Keratinocyte (primary cell): ENCODE measurements at regions not wholly inside any gene's neighbourhood (a gene's known extent, or its start where the extent isn't known, plus 50 kb on each side); places are given as distances from the start of the nearest gene placed in this dataset.

ENCODE experiments used
- CTCF ChIP-seq, 3 experiments: IDR thresholded peaks in 1 of 3; conservative IDR thresholded peaks in 1 of 3; optimal IDR thresholded peaks in 1 of 3; 2 replicates in 2 of 3; 3 replicates in 1 of 3; pipeline versions ENCODE3 to v1.5.1; 2011; ENCODE audit warnings: low read length in 3 of 3, mild to moderate bottlenecking in 3 of 3, moderate library complexity in 2 of 3, control low read depth in 1 of 3, inconsistent platforms in 1 of 3; ENCODE audit not compliant: insufficient read depth in 2 of 3; ENCODE audit errors: extremely low read depth in 1 of 3
- EZH2 ChIP-seq: IDR thresholded peaks from one replicate; pipeline ENCODE4 v1.6.1; 2012; ENCODE audit warnings: inconsistent platforms, mild to moderate bottlenecking, low read length, moderate library complexity

GRCh38 chr6:54002116-54002515, 109.1 kb upstream of the MLIP start:
- no peak for TF ChIP-seq CTCF (optimal IDR thresholded peaks at IDR 0.05 in 1 of 3, IDR thresholded peaks at IDR 0.05 in 1 of 3, conservative IDR thresholded peaks at IDR 0.05 in 1 of 3; ENCODE audit: extremely low read depth in 1 of 3, insufficient read depth in 2 of 3, low read length in 3 of 3)
- TF ChIP-seq EZH2 = no peak
